ENCODE measurements at regions not wholly inside any gene's neighbourhood (a gene's known extent, or its start where the extent isn't known, plus 50 kb on each side); places are given as distances from the start of the nearest gene placed in this dataset.

DNA sequence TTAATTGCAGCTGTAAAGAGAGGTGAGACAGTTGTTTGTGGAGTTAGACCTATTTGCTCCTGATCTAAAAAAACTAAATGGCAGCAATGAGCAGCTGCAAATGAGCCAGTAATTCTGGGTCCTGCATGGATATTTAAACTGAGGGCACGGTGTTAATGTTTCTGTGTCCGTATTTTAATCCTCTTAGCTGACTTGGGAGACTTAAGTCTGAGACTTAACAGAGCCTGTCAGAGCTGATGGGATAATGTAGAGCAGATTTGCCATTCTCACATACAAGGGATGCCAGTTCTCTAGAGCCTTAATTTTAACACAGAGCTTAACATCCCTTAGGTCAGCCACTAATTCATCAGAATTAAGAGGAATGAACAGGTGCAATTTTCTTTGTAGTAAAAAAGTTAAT lies 178.6 kb upstream of the PDE3A start:
- Histone ChIP-seq H3K27ac (no peak overlapping the region), H3K4me1 (no peaks in the 10 kb centered on the region)

DNA sequence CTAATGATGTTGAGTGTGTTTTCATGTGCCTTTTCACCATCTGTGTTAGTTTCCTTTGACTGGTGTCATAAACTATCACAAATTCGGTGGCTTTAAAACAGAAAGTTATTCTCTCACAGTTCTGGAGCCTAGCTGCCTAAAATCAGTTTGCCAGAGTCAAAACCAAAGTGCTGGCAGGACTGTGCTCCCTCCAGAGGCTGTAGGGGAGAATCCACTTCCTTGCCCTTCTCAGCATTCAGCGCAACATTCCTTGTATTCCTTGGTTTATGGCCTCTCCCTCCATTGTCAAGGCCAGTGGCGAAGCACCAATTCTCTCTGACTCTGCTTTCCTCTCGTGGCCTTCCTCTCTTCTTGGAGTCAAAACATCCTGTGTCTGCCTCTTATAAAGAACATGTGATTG lies 174.2 kb upstream of the PDE3A start:
- H3K27ac ChIP-seq: no peak overlapping the region
- intact Hi-C loops (cut with DNase I): no loop called here

More for the DNA sequence above, 178.6 kb upstream of the PDE3A start:
- TF ChIP-seq, protein P1, sequence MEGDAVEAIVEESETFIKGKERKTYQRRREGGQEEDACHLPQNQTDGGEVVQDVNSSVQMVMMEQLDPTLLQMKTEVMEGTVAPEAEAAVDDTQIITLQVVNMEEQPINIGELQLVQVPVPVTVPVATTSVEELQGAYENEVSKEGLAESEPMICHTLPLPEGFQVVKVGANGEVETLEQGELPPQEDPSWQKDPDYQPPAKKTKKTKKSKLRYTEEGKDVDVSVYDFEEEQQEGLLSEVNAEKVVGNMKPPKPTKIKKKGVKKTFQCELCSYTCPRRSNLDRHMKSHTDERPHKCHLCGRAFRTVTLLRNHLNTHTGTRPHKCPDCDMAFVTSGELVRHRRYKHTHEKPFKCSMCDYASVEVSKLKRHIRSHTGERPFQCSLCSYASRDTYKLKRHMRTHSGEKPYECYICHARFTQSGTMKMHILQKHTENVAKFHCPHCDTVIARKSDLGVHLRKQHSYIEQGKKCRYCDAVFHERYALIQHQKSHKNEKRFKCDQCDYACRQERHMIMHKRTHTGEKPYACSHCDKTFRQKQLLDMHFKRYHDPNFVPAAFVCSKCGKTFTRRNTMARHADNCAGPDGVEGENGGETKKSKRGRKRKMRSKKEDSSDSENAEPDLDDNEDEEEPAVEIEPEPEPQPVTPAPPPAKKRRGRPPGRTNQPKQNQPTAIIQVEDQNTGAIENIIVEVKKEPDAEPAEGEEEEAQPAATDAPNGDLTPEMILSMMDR (IDR thresholded peaks at IDR 0.05): no peak
- intact Hi-C loops (cut with DNase I): no loop called here
- H3K36me3 ChIP-seq: no peaks in the 10 kb centered on the region
- no peaks in the 10 kb centered on the region for H3K27me3 ChIP-seq
- DNase-seq: no peak
- H3K9me3 ChIP-seq: no peaks in the 10 kb centered on the region
- no peak overlapping the region for H3K9ac ChIP-seq (ENCODE audit: low read depth in 2 of 2, low read length in 2 of 2)
- no peak overlapping the region for H3K4me3 ChIP-seq

DNA sequence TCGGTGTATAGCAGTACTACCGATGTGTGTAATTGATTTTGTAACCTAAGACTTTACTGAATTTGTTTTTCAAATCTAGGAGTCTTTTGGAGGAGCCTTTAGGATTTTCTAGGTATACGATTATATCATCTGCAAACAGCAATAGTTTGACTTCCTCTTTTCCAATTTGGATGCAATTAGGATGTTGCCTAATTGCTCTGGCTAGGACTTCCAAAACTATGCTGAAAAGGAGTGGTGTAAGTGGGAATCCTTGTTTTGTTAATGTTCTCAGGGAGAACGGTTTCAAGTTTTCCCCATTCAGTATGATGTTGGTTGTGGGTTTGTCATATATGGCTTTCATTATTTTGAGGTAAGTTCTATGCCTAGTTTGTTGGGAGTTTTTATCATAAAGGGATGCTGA lies 171.6 kb upstream of the PDE3A start:
- no peaks in the 10 kb centered on the region for H3K36me3 ChIP-seq
- DNase-seq: no peak
- no peak overlapping the region for H3K27ac ChIP-seq
- no peaks in the 10 kb centered on the region for H3K4me1 ChIP-seq
- intact Hi-C loops (cut with DNase I): no loop called here
- H3K9me3 ChIP-seq: no peaks in the 10 kb centered on the region
- no peak overlapping the region for H3K4me3 ChIP-seq
- no peak overlapping the region for H3K9ac ChIP-seq (ENCODE audit: low read depth in 2 of 2, low read length in 2 of 2)
- TF ChIP-seq, protein P1 (IDR thresholded peaks at IDR 0.05): no peak
- H3K27me3 ChIP-seq: no peaks in the 10 kb centered on the region

More for the DNA sequence above, 174.2 kb upstream of the PDE3A start:
- Histone ChIP-seq H3K4me1 (no peaks in the 10 kb centered on the region), H3K9ac (ENCODE audit: low read depth in 2 of 2, low read length in 2 of 2) (no peak overlapping the region), H3K9me3 (no peaks in the 10 kb centered on the region), H3K4me3 (no peak overlapping the region), H3K36me3 (no peaks in the 10 kb centered on the region), H3K27me3 (no peaks in the 10 kb centered on the region)
- TF ChIP-seq, protein P1 (IDR thresholded peaks at IDR 0.05): no peak
- DNase-seq: no peak

DNA sequence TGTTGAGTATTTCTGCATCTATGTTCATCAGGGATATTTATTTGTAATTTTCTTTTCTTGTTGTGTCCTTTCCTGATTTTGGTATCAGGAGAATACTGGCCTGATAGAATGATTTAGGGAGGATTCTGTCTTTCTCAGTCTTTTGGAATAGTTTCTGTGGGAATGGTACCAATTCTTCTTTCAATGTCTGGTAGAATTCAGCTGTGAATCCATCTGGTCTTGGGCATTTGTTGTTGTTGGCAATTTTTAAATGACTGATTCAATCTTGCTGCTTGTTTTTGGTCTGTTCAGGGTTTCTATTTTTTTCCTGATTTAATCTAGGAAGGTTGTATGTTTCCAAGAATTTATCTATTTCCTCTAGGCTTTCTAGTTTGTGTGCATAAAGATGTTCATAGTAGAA lies 170.9 kb upstream of the PDE3A start:
- H3K4me1 ChIP-seq: no peaks in the 10 kb centered on the region
- no peak overlapping the region for H3K4me3 ChIP-seq
- no peak overlapping the region for H3K9ac ChIP-seq (ENCODE audit: low read depth in 2 of 2, low read length in 2 of 2)
- H3K9me3 ChIP-seq: no peaks in the 10 kb centered on the region
- TF ChIP-seq, protein P1 (IDR thresholded peaks at IDR 0.05): no peak
- H3K27me3 ChIP-seq: no peaks in the 10 kb centered on the region
- intact Hi-C loops (cut with DNase I): no loop called here
- DNase-seq: no peak
- no peak overlapping the region for H3K27ac ChIP-seq
- no peaks in the 10 kb centered on the region for H3K36me3 ChIP-seq

DNA sequence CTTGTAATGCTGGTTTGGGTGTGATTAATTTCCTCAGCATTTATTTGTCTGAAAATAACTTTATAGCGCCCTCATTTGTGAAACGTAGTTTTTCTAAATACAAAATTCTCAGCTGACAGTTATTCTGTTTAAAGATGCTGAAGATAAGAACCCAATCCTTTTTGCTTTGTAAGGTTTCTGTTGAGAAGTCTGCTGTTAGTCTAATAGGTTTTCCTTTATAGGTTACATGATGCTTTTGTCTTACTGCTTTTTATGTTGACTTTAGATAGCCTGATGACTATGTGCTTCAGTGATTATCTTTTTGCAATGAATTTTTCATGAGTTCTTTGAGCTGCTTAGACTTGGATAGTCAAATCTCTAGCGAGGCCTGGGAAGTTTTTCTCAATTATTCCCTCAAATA lies 168.6 kb upstream of the PDE3A start:
- no peak for DNase-seq
- Histone ChIP-seq H3K4me1 (no peaks in the 10 kb centered on the region), H3K27ac (no peak overlapping the region), H3K27me3 (no peaks in the 10 kb centered on the region), H3K9me3 (no peaks in the 10 kb centered on the region), H3K4me3 (no peak overlapping the region), H3K36me3 (no peaks in the 10 kb centered on the region), H3K9ac (ENCODE audit: low read depth in 2 of 2, low read length in 2 of 2) (no peak overlapping the region)
- TF ChIP-seq, protein P1 (IDR thresholded peaks at IDR 0.05): no peak
- intact Hi-C loops (cut with DNase I): no loop called here

DNA sequence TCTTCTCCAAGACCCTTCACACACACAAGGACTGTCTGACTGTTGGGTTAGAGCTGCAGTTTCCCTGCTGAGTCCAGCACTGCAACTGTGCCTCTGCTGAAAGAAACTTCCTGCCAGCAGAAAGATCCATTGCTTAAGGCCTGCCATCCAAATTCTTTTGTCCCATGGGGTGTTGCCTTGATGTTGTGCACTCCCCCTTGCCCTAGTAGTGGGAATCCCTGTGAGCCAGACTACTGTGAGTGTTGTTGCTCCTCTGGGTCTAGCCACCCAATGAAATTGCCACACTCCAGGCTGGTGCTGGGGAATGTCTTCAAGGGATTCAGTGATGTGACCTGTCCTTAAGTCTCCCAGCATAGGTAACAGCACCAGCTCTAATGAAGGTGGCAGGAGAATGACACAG lies 166.6 kb upstream of the PDE3A start:
- no peak overlapping the region for H3K4me3 ChIP-seq
- TF ChIP-seq, protein P1 (IDR thresholded peaks at IDR 0.05): no peak
- H3K36me3 ChIP-seq: no peaks in the 10 kb centered on the region
- no peak overlapping the region for H3K9ac ChIP-seq (ENCODE audit: low read depth in 2 of 2, low read length in 2 of 2)
- no peaks in the 10 kb centered on the region for H3K27me3 ChIP-seq
- no peak for DNase-seq
- intact Hi-C loops (cut with DNase I): no loop called here
- no peak overlapping the region for H3K27ac ChIP-seq
- no peaks in the 10 kb centered on the region for H3K4me1 ChIP-seq
- H3K9me3 ChIP-seq: no peaks in the 10 kb centered on the region

Measured in colonic mucosa (tissue), 4 donors.